Breast epithelium (tissue), 3 donors: ENCODE measurements at regions not wholly inside any gene's neighbourhood (a gene's known extent, or its start where the extent isn't known, plus 50 kb on each side); places are given as distances from the start of the nearest gene placed in this dataset.

ENCODE experiments used
- POLR2A ChIP-seq: fragments of 450-650 bp; IDR thresholded peaks from one replicate; pipeline ENCODE4 v1.6.1; 2016; ENCODE audit warnings: antibody characterized with exemption, mild to moderate bottlenecking, moderate library complexity
- TF ChIP-seq, protein P1 (sequence below), 3 donors: fragments of 450-650 bp; IDR thresholded peaks; one replicate each; pipeline ENCODE4 v1.5.1; 2016 to 2017; ENCODE audit warnings: antibody characterized with exemption in 3 of 3, mild to moderate bottlenecking in 3 of 3, moderate library complexity in 3 of 3

DNA sequence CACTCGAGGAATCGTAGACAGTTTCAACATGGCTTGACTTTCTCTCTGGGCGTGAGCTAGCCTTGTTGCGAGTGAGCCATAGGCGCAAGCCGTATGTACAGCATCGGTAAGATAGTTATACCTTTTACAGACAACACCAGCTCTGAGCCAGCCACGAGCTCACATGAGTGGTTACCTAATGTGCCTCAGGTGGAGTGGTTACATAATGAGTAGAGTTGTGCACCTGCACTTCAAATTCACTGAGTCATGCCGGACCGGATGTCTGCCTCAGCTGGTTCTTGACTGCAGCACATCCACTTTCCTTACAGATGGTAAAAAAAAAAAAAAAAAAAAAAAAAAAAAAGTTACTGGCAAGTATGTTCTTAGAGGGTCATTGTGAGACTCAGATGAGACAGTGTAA, 360.4 kb upstream of the NR5A2 start:
- TF ChIP-seq, protein P1, sequence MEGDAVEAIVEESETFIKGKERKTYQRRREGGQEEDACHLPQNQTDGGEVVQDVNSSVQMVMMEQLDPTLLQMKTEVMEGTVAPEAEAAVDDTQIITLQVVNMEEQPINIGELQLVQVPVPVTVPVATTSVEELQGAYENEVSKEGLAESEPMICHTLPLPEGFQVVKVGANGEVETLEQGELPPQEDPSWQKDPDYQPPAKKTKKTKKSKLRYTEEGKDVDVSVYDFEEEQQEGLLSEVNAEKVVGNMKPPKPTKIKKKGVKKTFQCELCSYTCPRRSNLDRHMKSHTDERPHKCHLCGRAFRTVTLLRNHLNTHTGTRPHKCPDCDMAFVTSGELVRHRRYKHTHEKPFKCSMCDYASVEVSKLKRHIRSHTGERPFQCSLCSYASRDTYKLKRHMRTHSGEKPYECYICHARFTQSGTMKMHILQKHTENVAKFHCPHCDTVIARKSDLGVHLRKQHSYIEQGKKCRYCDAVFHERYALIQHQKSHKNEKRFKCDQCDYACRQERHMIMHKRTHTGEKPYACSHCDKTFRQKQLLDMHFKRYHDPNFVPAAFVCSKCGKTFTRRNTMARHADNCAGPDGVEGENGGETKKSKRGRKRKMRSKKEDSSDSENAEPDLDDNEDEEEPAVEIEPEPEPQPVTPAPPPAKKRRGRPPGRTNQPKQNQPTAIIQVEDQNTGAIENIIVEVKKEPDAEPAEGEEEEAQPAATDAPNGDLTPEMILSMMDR (IDR thresholded peaks at IDR 0.05) = no peak
- TF ChIP-seq POLR2A = no peak
